NB4 (cell line): ENCODE measurements at regions not wholly inside any gene's neighbourhood (a gene's known extent, or its start where the extent isn't known, plus 50 kb on each side); places are given as distances from the start of the nearest gene placed in this dataset.

Source experiments
- DNase-seq: peaks from one replicate; pipeline ENCODE4 v3.0.0; 2010; ENCODE audit warnings: low read depth
- H3K4me3 ChIP-seq: one replicate; pipeline ENCODE4 v1.5.1; 2011; ENCODE audit warnings: mild to moderate bottlenecking, low read depth, low read length, moderate library complexity
- MYC ChIP-seq: IDR thresholded peaks from 2 replicates; pipeline ENCODE4 v1.6.1; 2011; ENCODE audit warnings: low read depth, low read length
- POLR2A ChIP-seq: IDR thresholded peaks from 2 replicates; pipeline ENCODE4 v1.6.1; 2011; ENCODE audit warnings: mild to moderate bottlenecking; ENCODE audit not compliant: insufficient read length; ENCODE audit errors: extremely low read depth
- TF ChIP-seq, protein P1 (sequence below): IDR thresholded peaks from 2 replicates; pipeline ENCODE4 v1.6.1; 2011; ENCODE audit warnings: low read depth, low read length
- TF ChIP-seq, protein P2 (sequence below): IDR thresholded peaks from one replicate; pipeline ENCODE4 v1.5.1; 2012; ENCODE audit warnings: low read depth, low read length

DNA sequence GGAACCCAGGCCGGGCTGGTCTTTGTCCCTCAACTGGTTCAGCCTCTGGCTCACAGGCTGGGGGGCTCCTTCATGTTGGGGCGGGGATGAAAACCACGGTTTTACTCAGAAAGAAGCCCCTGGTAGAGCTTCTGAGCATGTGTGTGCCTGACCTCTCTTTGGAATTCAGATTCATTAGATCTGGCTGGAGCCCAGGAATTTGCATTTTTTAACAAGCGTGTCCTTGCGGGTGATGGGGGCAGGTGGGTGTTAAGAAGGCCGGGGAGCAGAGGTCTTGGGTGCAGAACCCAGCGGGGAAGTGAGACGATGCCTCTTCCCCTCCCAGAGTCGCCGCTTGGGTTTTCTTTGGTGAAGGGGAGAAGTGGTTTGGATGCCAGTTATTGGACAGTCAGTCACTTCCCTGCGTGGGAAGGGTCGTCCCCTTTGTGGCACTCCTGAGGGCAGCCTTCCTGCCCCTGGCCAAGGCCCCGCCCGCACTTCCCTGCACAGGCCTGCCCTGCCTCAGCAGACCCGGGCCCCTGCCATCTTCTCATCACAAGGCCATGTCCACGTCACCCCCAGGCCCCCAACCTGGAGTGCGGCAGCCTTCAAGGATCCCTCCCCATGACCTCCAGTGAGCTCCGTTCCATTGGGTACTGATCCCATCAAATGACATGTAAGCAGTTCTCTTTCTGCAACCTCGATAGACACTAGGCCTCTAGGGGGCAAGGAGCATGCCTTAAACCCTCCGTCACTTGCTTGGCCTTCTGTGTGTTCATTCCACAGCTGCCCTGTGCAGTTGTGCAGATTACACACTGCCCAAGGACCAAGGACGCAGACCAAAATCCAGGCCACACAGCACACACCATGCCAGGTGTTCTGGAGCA, 177.7 kb upstream of the CIBAR2 start:
- TF ChIP-seq MYC: no peak
- TF ChIP-seq, protein P1, sequence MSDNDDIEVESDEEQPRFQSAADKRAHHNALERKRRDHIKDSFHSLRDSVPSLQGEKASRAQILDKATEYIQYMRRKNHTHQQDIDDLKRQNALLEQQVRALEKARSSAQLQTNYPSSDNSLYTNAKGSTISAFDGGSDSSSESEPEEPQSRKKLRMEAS: no peak
- DNase-seq: no peak

GRCh38 chr16:85290626-85291301, 178.5 kb upstream of the CIBAR2 start:
- H3K4me3 ChIP-seq: no peak overlapping the region
- DNase-seq: no peak
- no peak for TF ChIP-seq POLR2A
- TF ChIP-seq, protein P2, sequence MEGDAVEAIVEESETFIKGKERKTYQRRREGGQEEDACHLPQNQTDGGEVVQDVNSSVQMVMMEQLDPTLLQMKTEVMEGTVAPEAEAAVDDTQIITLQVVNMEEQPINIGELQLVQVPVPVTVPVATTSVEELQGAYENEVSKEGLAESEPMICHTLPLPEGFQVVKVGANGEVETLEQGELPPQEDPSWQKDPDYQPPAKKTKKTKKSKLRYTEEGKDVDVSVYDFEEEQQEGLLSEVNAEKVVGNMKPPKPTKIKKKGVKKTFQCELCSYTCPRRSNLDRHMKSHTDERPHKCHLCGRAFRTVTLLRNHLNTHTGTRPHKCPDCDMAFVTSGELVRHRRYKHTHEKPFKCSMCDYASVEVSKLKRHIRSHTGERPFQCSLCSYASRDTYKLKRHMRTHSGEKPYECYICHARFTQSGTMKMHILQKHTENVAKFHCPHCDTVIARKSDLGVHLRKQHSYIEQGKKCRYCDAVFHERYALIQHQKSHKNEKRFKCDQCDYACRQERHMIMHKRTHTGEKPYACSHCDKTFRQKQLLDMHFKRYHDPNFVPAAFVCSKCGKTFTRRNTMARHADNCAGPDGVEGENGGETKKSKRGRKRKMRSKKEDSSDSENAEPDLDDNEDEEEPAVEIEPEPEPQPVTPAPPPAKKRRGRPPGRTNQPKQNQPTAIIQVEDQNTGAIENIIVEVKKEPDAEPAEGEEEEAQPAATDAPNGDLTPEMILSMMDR: no peak
- TF ChIP-seq, protein P1: no peak
- no peak for TF ChIP-seq MYC

More for the DNA sequence above, 177.7 kb upstream of the CIBAR2 start:
- H3K4me3 ChIP-seq: no peak overlapping the region

- TF ChIP-seq POLR2A (no peak), MYC (no peak)
- TF ChIP-seq, protein P1: no peak
- TF ChIP-seq, protein P2: no peak
- peak; percentile 79 for DNase-seq
- no peak overlapping the region for H3K4me3 ChIP-seq
These were observed 179.3 kb upstream of the CIBAR2 start for GRCh38 chr16:85291302-85292148.

DNA sequence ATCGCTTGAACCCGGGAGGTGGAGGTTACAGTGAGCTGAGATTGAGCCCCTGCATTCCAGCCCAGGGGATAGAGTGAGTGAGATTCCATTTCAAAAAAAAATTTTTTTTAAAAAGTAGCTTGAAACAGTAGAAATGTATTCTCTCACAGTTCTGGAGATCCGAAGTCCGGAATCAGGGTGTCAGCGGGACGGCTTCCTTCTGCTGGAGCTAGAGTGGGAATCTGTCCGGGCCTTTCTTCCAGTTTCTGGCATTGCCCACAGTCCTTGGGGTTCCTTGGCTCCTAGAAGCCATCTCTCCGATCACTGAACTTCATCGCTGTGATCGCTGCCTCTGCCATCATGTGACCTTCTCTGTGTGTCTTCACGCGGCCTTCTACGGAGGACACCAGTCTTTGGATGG, 181.2 kb upstream of the CIBAR2 start:
- DNase-seq: no peak
- no peak overlapping the region for H3K4me3 ChIP-seq
- TF ChIP-seq, protein P2: no peak
- TF ChIP-seq, protein P1: no peak
- TF ChIP-seq POLR2A (no peak), MYC (no peak)

DNA sequence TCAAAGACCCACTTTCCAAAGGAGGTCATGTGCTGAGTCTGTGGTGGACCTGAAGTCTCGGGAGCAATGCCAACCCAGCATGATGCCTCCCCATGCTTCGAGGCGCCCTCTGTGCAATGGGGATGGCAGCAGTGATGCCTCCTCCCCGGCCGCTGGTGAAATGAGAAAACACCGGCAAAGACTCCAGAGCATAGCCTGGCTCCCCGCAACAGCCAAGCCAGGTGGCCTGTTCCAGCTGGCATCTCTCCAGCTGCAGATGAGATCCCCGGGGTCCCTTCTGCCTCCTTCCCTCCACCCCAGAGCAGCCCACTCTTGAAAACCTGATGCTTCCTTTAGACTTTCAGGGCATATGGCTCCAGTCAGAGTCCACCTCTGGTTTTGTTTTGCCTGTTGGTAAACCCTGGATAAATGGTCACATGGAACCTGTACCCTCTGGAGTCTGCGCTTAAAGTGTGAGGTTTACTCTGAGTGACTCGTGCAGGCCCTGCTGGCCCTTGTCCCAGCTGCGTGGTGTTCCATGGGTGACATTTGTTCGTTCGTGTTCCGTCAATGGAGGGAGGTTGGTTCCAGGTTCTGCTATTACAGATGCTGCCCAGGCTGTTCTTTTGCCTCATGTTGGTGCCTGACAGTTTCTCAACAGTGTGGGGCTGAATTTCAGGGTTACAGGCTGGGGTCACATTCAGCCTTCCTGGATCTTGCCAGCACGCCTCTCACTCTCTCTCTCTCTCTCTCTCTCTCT, 181.8 kb upstream of the CIBAR2 start:
- DNase-seq: no peak
- no peak overlapping the region for H3K4me3 ChIP-seq
- TF ChIP-seq MYC: no peak
- TF ChIP-seq, protein P1: no peak
- TF ChIP-seq, protein P2: no peak
- TF ChIP-seq POLR2A: no peak
